Central memory CD8-positive, alpha-beta T cell (primary cell): ENCODE measurements at regions not wholly inside any gene's neighbourhood (a gene's known extent, or its start where the extent isn't known, plus 50 kb on each side); places are given as distances from the start of the nearest gene placed in this dataset.

Experiments
- ATAC-seq: fragments of 150-1000 bp; cut with Tn5 transposase; replicated peaks from 2 replicates; pipeline ENCODE4 v1.10.0; 2022; ENCODE audit warnings: mild to moderate bottlenecking, moderate FRiP score, moderate number of reproducible peaks; ENCODE audit not compliant: poor library complexity, severe bottlenecking; ENCODE audit errors: extremely low read depth
- DNase-seq, 2 donors: peaks; one replicate each; pipeline ENCODE4 v3.0.0; 2021; ENCODE audit warnings: low spot score in 2 of 2
- H3K27ac Mint-ChIP-seq: one replicate; pipeline ENCODE4 v1.8.0; 2022; ENCODE audit warnings: low read depth, mild to moderate bottlenecking, moderate library complexity, mixed read lengths
- H3K27me3 Mint-ChIP-seq: one replicate; pipeline ENCODE4 v1.8.0; 2022; ENCODE audit warnings: mixed read lengths
- H3K36me3 Mint-ChIP-seq: one replicate; pipeline ENCODE4 v1.8.0; 2022; ENCODE audit warnings: mild to moderate bottlenecking, moderate library complexity, mixed read lengths; ENCODE audit not compliant: insufficient read depth
- H3K4me1 Mint-ChIP-seq: one replicate; pipeline ENCODE4 v1.8.0; 2022; ENCODE audit warnings: mixed read lengths
- H3K4me3 Mint-ChIP-seq: one replicate; pipeline ENCODE4 v1.8.0; 2022; ENCODE audit warnings: mild to moderate bottlenecking, moderate library complexity, mixed read lengths
- H3K9me3 Mint-ChIP-seq: one replicate; pipeline ENCODE4 v1.8.0; 2022; ENCODE audit warnings: mixed read lengths

GRCh38 chr13:90531744-90532143 lies 815.7 kb upstream of the MIR17HG start:
- no peaks in the 10 kb centered on the region for H3K4me1 Mint-ChIP-seq
- no peaks in the 10 kb centered on the region for H3K27me3 Mint-ChIP-seq
- peaks cover 5% of the 10 kb centered on the region for H3K9me3 Mint-ChIP-seq
- ATAC-seq (no peak), DNase-seq (no peak)
- no peaks in the 10 kb centered on the region for H3K36me3 Mint-ChIP-seq
- H3K4me3 Mint-ChIP-seq: no peak overlapping the region
- H3K27ac Mint-ChIP-seq: no peak overlapping the region

- Mint-ChIP-seq H3K9me3 (peaks cover 5% of the 10 kb centered on the region), H3K4me3 (no peak overlapping the region), H3K27me3 (no peaks in the 10 kb centered on the region), H3K36me3 (no peaks in the 10 kb centered on the region), H3K4me1 (no peaks in the 10 kb centered on the region), H3K27ac (no peak overlapping the region)
- no peak for DNase-seq
- ATAC-seq: no peak
Observed at GRCh38 chr13:90532861-90533492, 814.5 kb upstream of the MIR17HG start.

DNA sequence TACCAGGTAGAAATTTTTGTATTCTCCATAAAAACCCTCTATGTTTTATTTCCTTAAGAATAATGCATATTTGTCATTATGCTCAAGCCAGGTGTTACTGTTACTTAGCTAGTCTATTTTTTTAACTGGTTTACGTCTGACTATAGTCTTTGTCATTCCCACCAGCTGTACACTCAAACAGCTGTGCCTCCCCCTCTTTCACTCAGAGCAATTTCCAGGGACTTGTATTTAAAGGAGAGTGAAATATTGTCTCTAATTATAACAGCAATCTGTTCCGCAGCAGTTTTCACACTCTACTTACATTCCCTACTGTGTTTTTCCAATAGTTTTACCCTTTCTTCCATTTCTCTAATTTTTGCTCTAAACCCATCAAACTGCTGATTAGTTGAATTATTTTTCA lies 813.6 kb upstream of the MIR17HG start:
- Mint-ChIP-seq H3K4me1 (no peaks in the 10 kb centered on the region), H3K27ac (no peak overlapping the region), H3K9me3 (peaks cover 11% of the 10 kb centered on the region), H3K27me3 (no peaks in the 10 kb centered on the region), H3K36me3 (no peaks in the 10 kb centered on the region), H3K4me3 (no peak overlapping the region)
- DNase-seq: no peak
- ATAC-seq: no peak

- Mint-ChIP-seq H3K27ac (no peak overlapping the region), H3K27me3 (no peaks in the 10 kb centered on the region), H3K4me3 (no peak overlapping the region), H3K9me3 (peaks cover 21% of the 10 kb centered on the region), H3K36me3 (no peaks in the 10 kb centered on the region), H3K4me1 (no peaks in the 10 kb centered on the region)
- DNase-seq (no peak), ATAC-seq (no peak)
Observed at GRCh38 chr13:90534617-90535370, 812.7 kb upstream of the MIR17HG start.

- H3K4me1 Mint-ChIP-seq: no peaks in the 10 kb centered on the region
- no peak for ATAC-seq
- no peaks in the 10 kb centered on the region for H3K36me3 Mint-ChIP-seq
- DNase-seq: no peak
- H3K4me3 Mint-ChIP-seq: no peak overlapping the region
- peaks cover 27% of the 10 kb centered on the region for H3K9me3 Mint-ChIP-seq
- H3K27ac Mint-ChIP-seq: no peak overlapping the region
- H3K27me3 Mint-ChIP-seq: no peaks in the 10 kb centered on the region
Observed at GRCh38 chr13:90535421-90535820, 812.1 kb upstream of the MIR17HG start.

GRCh38 chr13:90538063-90538462 lies 809.4 kb upstream of the MIR17HG start:
- Mint-ChIP-seq H3K27me3 (no peaks in the 10 kb centered on the region), H3K36me3 (no peaks in the 10 kb centered on the region), H3K4me3 (no peak overlapping the region), H3K9me3 (peaks cover 31% of the 10 kb centered on the region), H3K4me1 (no peaks in the 10 kb centered on the region), H3K27ac (no peak overlapping the region)
- no peak for DNase-seq
- no peak for ATAC-seq

DNA sequence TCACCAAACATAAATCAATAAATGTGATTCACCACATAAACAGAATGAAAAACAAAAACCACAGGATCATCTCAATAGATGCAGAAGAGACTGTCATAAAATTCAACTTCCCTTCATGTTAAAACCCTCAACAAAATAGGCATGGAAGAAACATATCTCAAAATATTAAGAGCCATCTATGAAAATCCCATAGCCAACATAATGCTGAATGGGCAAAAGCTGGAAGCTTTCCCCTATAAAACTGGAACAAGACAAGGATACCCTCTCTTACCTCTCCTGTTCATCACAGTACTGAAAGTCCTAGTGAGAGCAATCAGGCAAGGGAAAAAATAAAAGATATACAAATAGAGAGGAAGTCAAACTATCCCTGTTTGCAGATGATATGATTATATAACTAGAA lies 806.1 kb upstream of the MIR17HG start:
- H3K4me3 Mint-ChIP-seq: no peak overlapping the region
- no peak overlapping the region for H3K27ac Mint-ChIP-seq
- no peak for ATAC-seq
- H3K4me1 Mint-ChIP-seq: no peaks in the 10 kb centered on the region
- no peak for DNase-seq
- peaks cover 39% of the 10 kb centered on the region for H3K9me3 Mint-ChIP-seq
- no peaks in the 10 kb centered on the region for H3K36me3 Mint-ChIP-seq
- no peaks in the 10 kb centered on the region for H3K27me3 Mint-ChIP-seq

DNA sequence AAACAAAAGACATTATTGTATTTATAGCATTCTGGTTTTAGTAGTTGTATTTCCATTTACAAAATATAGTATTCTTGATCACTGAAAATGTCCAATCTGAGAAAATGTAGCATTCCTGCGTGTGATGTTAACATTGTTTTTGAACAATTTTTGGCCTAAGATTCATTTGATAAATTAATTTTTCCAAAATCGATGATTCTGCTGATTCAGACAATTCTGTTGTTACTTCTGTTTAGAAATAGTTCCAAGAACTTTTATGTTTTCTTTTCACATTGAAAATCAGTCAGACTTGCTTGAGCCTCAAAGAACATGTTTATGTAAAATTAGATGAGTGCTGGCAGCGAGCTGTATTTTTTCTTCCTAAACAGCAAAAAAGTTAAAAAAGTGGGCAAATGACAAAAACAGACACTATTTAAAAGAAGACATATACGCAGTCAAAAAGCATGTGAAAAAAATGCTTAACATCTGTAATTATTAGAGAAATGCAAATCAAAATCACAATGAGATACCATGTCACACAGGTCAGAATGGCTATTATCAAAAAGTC lies 804.5 kb upstream of the MIR17HG start:
- Mint-ChIP-seq H3K27ac (no peak overlapping the region), H3K4me3 (no peak overlapping the region), H3K4me1 (no peaks in the 10 kb centered on the region), H3K36me3 (peaks cover 1% of the 10 kb centered on the region), H3K27me3 (no peaks in the 10 kb centered on the region), H3K9me3 (peaks cover 47% of the 10 kb centered on the region)
- ATAC-seq (no peak), DNase-seq (no peak)

DNA sequence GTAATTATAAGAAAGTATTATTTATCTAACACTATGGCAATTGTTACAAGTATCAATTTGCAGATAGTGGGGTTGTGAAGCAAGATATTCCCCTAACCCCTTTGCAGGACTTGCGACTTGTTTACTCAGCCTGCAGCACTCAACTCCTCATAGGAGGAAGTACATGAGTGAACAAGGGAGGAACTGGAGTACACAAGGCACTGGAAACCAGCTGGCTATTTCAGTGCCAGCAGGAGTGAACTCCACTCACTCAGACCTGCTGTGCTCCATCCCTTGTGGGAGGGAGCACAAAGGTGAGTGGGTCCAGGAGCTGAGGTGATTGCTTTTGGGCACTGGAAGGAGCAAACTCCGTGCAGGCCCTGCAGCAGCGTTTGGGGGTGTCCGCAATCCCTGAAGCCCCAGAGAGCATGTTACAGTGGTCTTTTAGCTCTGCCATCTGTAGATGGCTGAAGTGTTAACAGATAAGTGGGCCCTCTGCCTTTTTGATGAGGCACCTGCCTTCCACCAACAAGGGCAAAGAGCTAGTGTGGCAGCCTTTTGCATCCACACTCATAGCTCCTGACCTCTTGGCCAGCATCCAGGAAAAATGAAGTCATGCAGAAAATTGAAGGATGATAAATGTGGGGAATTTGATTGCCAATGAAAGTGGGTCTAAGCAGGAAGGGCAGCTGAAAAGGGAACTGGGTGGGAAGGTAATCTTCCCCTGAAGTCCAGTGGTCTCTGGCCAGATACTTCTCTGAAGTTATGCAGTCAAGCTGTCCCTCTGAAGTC lies 802.2 kb upstream of the MIR17HG start:
- Mint-ChIP-seq H3K4me3 (no peak overlapping the region), H3K27me3 (no peaks in the 10 kb centered on the region), H3K27ac (no peak overlapping the region), H3K4me1 (no peaks in the 10 kb centered on the region), H3K36me3 (peaks cover 1% of the 10 kb centered on the region), H3K9me3 (peaks cover 39% of the 10 kb centered on the region)
- DNase-seq: no peak
- ATAC-seq: no peak

DNA sequence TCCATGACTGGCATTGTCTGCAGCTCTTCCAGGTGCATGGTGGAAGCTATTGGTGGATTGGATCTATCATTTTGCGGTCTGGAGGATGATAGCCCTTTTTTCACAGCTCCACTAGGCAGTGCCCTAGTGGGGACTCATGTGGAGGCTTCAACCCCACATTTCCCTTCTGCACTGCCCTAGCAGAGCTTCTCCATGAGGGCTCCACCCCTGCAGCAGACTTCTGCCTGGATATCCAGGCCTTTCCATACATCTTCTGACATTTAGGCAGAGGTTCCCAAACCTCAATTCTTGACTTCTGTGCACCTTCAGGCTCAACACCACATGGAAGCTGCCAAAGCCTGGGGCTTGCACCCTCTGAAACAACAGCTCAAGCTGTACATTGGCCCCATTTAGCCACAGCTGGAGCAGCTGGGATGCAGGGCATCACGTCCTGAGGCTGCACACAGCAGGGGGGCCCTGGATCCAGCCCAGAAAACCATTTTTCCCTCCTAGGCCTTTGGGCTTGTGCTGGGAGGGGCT lies 800.2 kb upstream of the MIR17HG start:
- H3K27me3 Mint-ChIP-seq: no peaks in the 10 kb centered on the region
- no peak for DNase-seq
- H3K4me1 Mint-ChIP-seq: no peaks in the 10 kb centered on the region
- no peak overlapping the region for H3K27ac Mint-ChIP-seq
- peaks cover 1% of the 10 kb centered on the region for H3K36me3 Mint-ChIP-seq
- H3K9me3 Mint-ChIP-seq: peaks cover 36% of the 10 kb centered on the region
- no peak for ATAC-seq
- no peak overlapping the region for H3K4me3 Mint-ChIP-seq

GRCh38 chr13:90551253-90551652 lies 796.2 kb upstream of the MIR17HG start:
- H3K9me3 Mint-ChIP-seq: peaks cover 30% of the 10 kb centered on the region
- no peak overlapping the region for H3K27ac Mint-ChIP-seq
- H3K4me3 Mint-ChIP-seq: no peak overlapping the region
- DNase-seq (no peak), ATAC-seq (no peak)
- H3K36me3 Mint-ChIP-seq: peaks cover 1% of the 10 kb centered on the region
- H3K4me1 Mint-ChIP-seq: no peaks in the 10 kb centered on the region
- no peaks in the 10 kb centered on the region for H3K27me3 Mint-ChIP-seq

DNA sequence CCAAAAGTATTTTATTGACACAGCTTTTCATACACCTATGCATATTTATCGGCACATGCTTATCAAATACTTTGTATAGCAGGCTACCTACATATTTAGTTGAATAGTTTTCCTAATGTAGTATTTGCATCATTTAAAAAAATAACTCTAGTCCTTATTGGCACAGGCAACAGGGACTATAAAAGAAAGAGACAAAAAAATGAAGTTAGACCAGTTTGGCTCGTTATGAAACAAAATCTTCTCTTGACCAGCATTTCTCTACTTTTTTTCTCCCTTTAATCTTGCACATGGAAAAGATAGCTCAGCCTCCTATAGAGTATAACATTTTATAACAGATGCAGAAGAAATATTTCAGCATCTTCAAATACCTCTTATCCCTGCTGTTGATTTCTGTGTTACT lies 794.8 kb upstream of the MIR17HG start:
- Mint-ChIP-seq H3K36me3 (no peaks in the 10 kb centered on the region), H3K9me3 (peaks cover 26% of the 10 kb centered on the region), H3K27me3 (no peaks in the 10 kb centered on the region), H3K4me1 (no peaks in the 10 kb centered on the region), H3K4me3 (no peak overlapping the region), H3K27ac (no peak overlapping the region)
- DNase-seq: no peak
- no peak for ATAC-seq
